Endothelial cell of umbilical vein (primary cell): ENCODE measurements at regions not wholly inside any gene's neighbourhood (a gene's known extent, or its start where the extent isn't known, plus 50 kb on each side); places are given as distances from the start of the nearest gene placed in this dataset.

Experiments
- CTCF ChIP-seq, 2 donors: IDR thresholded peaks; 1 replicate in 1 of 2; 2 replicates in 1 of 2; pipeline ENCODE4 v1.5.1; 2011; ENCODE audit warnings: low read length in 2 of 2, mild to moderate bottlenecking in 2 of 2, moderate library complexity in 2 of 2, control low read depth in 1 of 2, inconsistent platforms in 1 of 2, low read depth in 1 of 2; ENCODE audit not compliant: insufficient read depth in 1 of 2; ENCODE audit errors: extremely low read depth in 1 of 2
- EZH2 ChIP-seq: IDR thresholded peaks from 2 replicates; pipeline ENCODE4 v1.6.1; 2012; ENCODE audit warnings: borderline replicate concordance, low read depth, mild to moderate bottlenecking, moderate library complexity, low read length, inconsistent platforms; ENCODE audit not compliant: severe bottlenecking
- JUN ChIP-seq: IDR thresholded peaks from 2 replicates; pipeline ENCODE4 v1.6.1; 2011; ENCODE audit warnings: borderline replicate concordance, low read depth; ENCODE audit not compliant: insufficient read length, insufficient read depth
- MYC ChIP-seq: IDR thresholded peaks from one replicate; pipeline ENCODE4 v1.6.1; 2011; ENCODE audit warnings: mild to moderate bottlenecking, low read depth, low read length
- POLR2A ChIP-seq: IDR thresholded peaks from 2 replicates; pipeline ENCODE4 v1.6.1; 2012; ENCODE audit warnings: low read depth, mild to moderate bottlenecking, control low read depth, low read length
- POLR2AphosphoS5 ChIP-seq: IDR thresholded peaks from 2 replicates; pipeline ENCODE4 v1.6.1; 2012; ENCODE audit warnings: low read depth, mild to moderate bottlenecking, control low read depth, low read length, moderate library complexity; ENCODE audit not compliant: insufficient read depth
- TF ChIP-seq, protein P1 (sequence below): IDR thresholded peaks from 2 replicates; pipeline ENCODE4 v1.6.1; 2011; ENCODE audit not compliant: insufficient read depth, insufficient read length

- TF ChIP-seq CTCF (IDR thresholded peaks at IDR 0.05; ENCODE audit: extremely low read depth in 1 of 2, insufficient read depth in 1 of 2, low read depth in 1 of 2, low read length in 2 of 2) (no peak), EZH2 (no peak), POLR2AphosphoS5 (no peak), POLR2A (no peak), MYC (no peak), JUN (no peak)
- TF ChIP-seq, protein P1, sequence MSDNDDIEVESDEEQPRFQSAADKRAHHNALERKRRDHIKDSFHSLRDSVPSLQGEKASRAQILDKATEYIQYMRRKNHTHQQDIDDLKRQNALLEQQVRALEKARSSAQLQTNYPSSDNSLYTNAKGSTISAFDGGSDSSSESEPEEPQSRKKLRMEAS: no peak
Measured at GRCh38 chr7:26924149-26924767, 59.9 kb upstream of the SKAP2 start.
